ENCODE measurements at regions not wholly inside any gene's neighbourhood (a gene's known extent, or its start where the extent isn't known, plus 50 kb on each side); places are given as distances from the start of the nearest gene placed in this dataset.

- TF ChIP-seq, protein P1, sequence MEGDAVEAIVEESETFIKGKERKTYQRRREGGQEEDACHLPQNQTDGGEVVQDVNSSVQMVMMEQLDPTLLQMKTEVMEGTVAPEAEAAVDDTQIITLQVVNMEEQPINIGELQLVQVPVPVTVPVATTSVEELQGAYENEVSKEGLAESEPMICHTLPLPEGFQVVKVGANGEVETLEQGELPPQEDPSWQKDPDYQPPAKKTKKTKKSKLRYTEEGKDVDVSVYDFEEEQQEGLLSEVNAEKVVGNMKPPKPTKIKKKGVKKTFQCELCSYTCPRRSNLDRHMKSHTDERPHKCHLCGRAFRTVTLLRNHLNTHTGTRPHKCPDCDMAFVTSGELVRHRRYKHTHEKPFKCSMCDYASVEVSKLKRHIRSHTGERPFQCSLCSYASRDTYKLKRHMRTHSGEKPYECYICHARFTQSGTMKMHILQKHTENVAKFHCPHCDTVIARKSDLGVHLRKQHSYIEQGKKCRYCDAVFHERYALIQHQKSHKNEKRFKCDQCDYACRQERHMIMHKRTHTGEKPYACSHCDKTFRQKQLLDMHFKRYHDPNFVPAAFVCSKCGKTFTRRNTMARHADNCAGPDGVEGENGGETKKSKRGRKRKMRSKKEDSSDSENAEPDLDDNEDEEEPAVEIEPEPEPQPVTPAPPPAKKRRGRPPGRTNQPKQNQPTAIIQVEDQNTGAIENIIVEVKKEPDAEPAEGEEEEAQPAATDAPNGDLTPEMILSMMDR (IDR thresholded peaks at IDR 0.05; ENCODE audit: poor library complexity): no peak
- no peak for TF ChIP-seq EZH2 (IDR thresholded peaks at IDR 0.05; ENCODE audit: borderline replicate concordance)
- TF ChIP-seq EZH2phosphoT487 (IDR thresholded peaks at IDR 0.05; ENCODE audit: low read depth, severe bottlenecking, unreplicated experiment): no peak
Measured at GRCh38 chr5:106454050-106454449, 1216.7 kb downstream of the EFNA5 start.
